Spleen (tissue), 7 donors: ENCODE measurements at regions not wholly inside any gene's neighbourhood (a gene's known extent, or its start where the extent isn't known, plus 50 kb on each side); places are given as distances from the start of the nearest gene placed in this dataset.

ENCODE experiments used
- CTCF ChIP-seq, 11 experiments: fragments of 200-600 bp in 7 of 11; fragments of 450-650 bp in 4 of 11; sonication (generic) in 4 of 11; IDR thresholded peaks in 8 of 11; conservative IDR thresholded peaks in 3 of 11; 1 replicate in 7 of 11; 2 replicates in 4 of 11; pipeline versions ENCODE4 v1.4.0 to v1.8.0; 2016 to 2021; ENCODE audit warnings: antibody characterized with exemption in 11 of 11, inconsistent platforms in 4 of 11, mild to moderate bottlenecking in 1 of 11
- POLR2A ChIP-seq, 3 donors: fragments of 450-650 bp; IDR thresholded peaks; one replicate each; pipeline ENCODE4 v1.5.1; 2017; ENCODE audit warnings: antibody characterized with exemption in 3 of 3, mild to moderate bottlenecking in 1 of 3
- POLR2AphosphoS5 ChIP-seq, 3 donors: sonication (generic); formaldehyde crosslinking; IDR thresholded peaks; one replicate each; pipeline ENCODE4 v1.5.1; 2017; ENCODE audit warnings: antibody characterized with exemption in 3 of 3
- donor health status: DM: no; HTN: no; CAD: no; lungs with moderate emphysema.
- donor health status: DM: no; HTN: no; CAD: no.
- donor health status: DM: no; HTN: no; CAD: no.

GRCh38 chr11:29271616-29272015 is 745.2 kb downstream of the KCNA4 start:
- TF ChIP-seq CTCF (IDR thresholded peaks at IDR 0.05 in 8 of 11, conservative IDR thresholded peaks at IDR 0.05 in 3 of 11): no peak
- TF ChIP-seq POLR2A (IDR thresholded peaks at IDR 0.05): no peak
- no peak for TF ChIP-seq POLR2AphosphoS5 (IDR thresholded peaks at IDR 0.05)
